MM.1S (cell line): ENCODE measurements at regions not wholly inside any gene's neighbourhood (a gene's known extent, or its start where the extent isn't known, plus 50 kb on each side); places are given as distances from the start of the nearest gene placed in this dataset.
"Not testable (repeated sequence)": the region's sequence is repeated elsewhere in the genome, so short reads cannot be mapped to it uniquely, and the experiment has no call there.

Experiments
- EZH2 ChIP-seq: fragments of 300-600 bp; sonication (generic); optimal IDR thresholded peaks from 2 replicates; pipeline ENCODE3; 2017; ENCODE audit warnings: low read depth, mild to moderate bottlenecking, antibody characterized with exemption, low read length, mixed read lengths
- TF ChIP-seq, protein P1 (sequence below): fragments of 300-600 bp; sonication (generic); IDR thresholded peaks from 2 replicates; pipeline ENCODE4 v1.5.1; 2016; ENCODE audit warnings: antibody characterized with exemption, low read length, mixed read lengths

DNA sequence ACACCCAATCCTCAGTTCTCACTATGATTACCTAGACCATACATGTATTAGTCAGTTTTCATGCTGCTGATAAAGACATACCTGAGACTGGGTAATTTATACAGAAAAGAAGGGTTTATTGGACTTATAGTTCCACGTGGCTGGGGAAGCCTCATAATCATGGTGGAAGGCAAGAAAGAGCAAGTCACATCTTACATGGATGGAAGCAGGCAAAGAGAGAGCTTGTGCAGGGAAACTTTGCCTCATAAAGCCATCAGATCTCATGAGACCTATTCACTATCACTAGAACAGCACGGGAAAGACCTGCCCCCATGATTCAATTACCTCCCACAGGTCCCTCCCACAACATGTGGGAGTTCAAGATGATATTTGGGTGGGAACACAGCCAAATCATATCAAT lies 79.5 kb upstream of the FGGY start:
- TF ChIP-seq, protein P1, sequence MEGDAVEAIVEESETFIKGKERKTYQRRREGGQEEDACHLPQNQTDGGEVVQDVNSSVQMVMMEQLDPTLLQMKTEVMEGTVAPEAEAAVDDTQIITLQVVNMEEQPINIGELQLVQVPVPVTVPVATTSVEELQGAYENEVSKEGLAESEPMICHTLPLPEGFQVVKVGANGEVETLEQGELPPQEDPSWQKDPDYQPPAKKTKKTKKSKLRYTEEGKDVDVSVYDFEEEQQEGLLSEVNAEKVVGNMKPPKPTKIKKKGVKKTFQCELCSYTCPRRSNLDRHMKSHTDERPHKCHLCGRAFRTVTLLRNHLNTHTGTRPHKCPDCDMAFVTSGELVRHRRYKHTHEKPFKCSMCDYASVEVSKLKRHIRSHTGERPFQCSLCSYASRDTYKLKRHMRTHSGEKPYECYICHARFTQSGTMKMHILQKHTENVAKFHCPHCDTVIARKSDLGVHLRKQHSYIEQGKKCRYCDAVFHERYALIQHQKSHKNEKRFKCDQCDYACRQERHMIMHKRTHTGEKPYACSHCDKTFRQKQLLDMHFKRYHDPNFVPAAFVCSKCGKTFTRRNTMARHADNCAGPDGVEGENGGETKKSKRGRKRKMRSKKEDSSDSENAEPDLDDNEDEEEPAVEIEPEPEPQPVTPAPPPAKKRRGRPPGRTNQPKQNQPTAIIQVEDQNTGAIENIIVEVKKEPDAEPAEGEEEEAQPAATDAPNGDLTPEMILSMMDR: not testable (repeated sequence)
- TF ChIP-seq EZH2: not testable (repeated sequence)
